ENCODE measurements at regions not wholly inside any gene's neighbourhood (a gene's known extent, or its start where the extent isn't known, plus 50 kb on each side); places are given as distances from the start of the nearest gene placed in this dataset.

DNA sequence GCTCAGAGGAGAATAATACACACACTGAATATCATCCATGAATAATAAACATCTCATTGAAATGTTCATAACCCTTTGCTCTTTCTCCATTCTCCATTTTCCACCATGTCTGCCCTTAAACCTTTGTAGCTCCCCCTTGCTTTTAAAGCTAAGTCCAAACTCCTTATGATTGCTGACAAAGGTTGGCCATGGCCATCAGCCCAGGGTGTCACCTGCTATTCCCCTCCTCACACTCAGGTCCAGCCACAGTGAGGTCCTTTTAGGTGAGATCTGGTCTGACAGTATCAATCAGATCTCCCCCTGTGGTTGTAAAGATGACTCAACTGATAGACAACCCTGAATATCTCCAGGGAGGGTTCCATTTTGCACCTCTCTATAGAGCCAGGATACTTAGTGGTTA, 181.5 kb upstream of the PDE1C start:
- DNase-seq (ENCODE audit: extremely low read depth, insufficient read length): no peak
- TF ChIP-seq CTCF (IDR thresholded peaks at IDR 0.05; ENCODE audit: insufficient read depth, low read length, poor library complexity, severe bottlenecking): no peak
- Histone ChIP-seq H3K36me3 (ENCODE audit: control insufficient read depth, insufficient read depth, low read length) (no peaks in the 10 kb centered on the region), H3K27me3 (replicated peaks; ENCODE audit: control insufficient read depth, insufficient read depth, low read length) (no peaks in the 10 kb centered on the region; the same call in 1 of the 2 replicates), H3K4me3 (replicated peaks; ENCODE audit: low read depth, low read length) (no peak overlapping the region)

GRCh38 chr7:32250471-32251260, 180.5 kb upstream of the PDE1C start:
- no peak for TF ChIP-seq CTCF (IDR thresholded peaks at IDR 0.05; ENCODE audit: insufficient read depth, low read length, poor library complexity, severe bottlenecking)
- DNase-seq (ENCODE audit: extremely low read depth, insufficient read length): no peak
- no peaks in the 10 kb centered on the region; the same call in 1 of the 2 replicates for H3K27me3 ChIP-seq (replicated peaks; ENCODE audit: control insufficient read depth, insufficient read depth, low read length)
- no peak overlapping the region for H3K4me3 ChIP-seq (replicated peaks; ENCODE audit: low read depth, low read length)
- no peaks in the 10 kb centered on the region for H3K36me3 ChIP-seq (ENCODE audit: control insufficient read depth, insufficient read depth, low read length)

GRCh38 chr7:32250003-32250402, 179.8 kb upstream of the PDE1C start:
- no peak for DNase-seq (ENCODE audit: extremely low read depth, insufficient read length)

DNA sequence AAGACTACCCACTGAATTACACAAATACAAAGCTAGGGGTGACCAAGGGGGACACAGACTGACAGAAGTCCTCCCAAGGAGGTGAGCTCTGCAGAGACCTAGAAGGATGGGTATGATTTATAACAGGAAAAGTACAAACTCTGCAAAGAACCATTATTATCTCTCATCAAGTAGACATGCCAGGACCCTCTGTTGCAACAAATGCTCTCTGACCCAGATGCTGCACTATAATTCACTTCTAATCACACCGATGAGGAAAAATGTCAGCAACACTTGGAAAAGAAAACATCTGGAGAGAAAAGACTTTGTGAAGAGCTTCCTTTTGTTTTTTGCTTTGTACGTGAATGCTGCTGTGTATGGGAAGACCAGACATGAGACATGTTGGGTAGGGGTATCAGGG, 178.3 kb upstream of the PDE1C start:
- no peak for DNase-seq (ENCODE audit: extremely low read depth, insufficient read length)
- no peaks in the 10 kb centered on the region for H3K36me3 ChIP-seq (ENCODE audit: control insufficient read depth, insufficient read depth, low read length)
- H3K27me3 ChIP-seq (replicated peaks; ENCODE audit: control insufficient read depth, insufficient read depth, low read length): no peaks in the 10 kb centered on the region; the same call in 1 of the 2 replicates
- no peak overlapping the region for H3K4me3 ChIP-seq (replicated peaks; ENCODE audit: low read depth, low read length)
- TF ChIP-seq CTCF (IDR thresholded peaks at IDR 0.05; ENCODE audit: insufficient read depth, low read length, poor library complexity, severe bottlenecking): no peak

More at GRCh38 chr7:32250003-32250402, 179.8 kb upstream of the PDE1C start:
- H3K4me3 ChIP-seq (replicated peaks; ENCODE audit: low read depth, low read length): no peak overlapping the region
- H3K27me3 ChIP-seq (replicated peaks; ENCODE audit: control insufficient read depth, insufficient read depth, low read length): no peaks in the 10 kb centered on the region; the same call in 1 of the 2 replicates
- no peak for TF ChIP-seq CTCF (IDR thresholded peaks at IDR 0.05; ENCODE audit: insufficient read depth, low read length, poor library complexity, severe bottlenecking)
- no peaks in the 10 kb centered on the region for H3K36me3 ChIP-seq (ENCODE audit: control insufficient read depth, insufficient read depth, low read length)

DNA sequence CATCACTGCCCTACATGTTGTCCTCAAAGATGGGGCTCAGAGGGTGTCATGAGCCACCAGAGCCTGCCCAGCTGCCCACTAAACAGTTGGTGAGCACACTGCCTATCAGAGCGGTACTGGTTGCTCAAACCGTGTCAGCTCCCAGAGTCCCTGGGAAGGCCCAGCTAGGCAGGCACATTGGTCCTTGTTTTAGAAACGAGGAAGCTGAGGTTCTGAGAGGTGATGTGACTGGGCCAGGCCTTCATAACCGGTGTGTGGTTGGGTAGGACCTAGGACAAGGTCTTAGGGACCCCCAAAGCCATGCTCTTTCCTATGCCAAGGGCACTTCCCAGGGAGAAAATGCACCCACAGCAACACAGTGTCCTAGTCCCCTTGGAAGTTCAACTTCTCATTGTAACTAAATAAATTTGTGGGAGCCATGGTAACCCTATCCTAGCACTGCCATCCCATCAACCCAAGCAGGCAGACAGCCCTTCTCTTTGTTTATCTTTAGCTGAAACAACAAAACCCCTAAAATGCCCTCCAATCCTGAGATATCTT, 174.7 kb upstream of the PDE1C start:
- Histone ChIP-seq H3K36me3 (ENCODE audit: control insufficient read depth, insufficient read depth, low read length) (no peaks in the 10 kb centered on the region), H3K27me3 (replicated peaks; ENCODE audit: control insufficient read depth, insufficient read depth, low read length) (no peaks in the 10 kb centered on the region; the same call in 1 of the 2 replicates), H3K4me3 (replicated peaks; ENCODE audit: low read depth, low read length) (no peak overlapping the region)
- no peak for TF ChIP-seq CTCF (IDR thresholded peaks at IDR 0.05; ENCODE audit: insufficient read depth, low read length, poor library complexity, severe bottlenecking)
- DNase-seq (ENCODE audit: extremely low read depth, insufficient read length): no peak
